GM12865 (cell line): ENCODE measurements at regions not wholly inside any gene's neighbourhood (a gene's known extent, or its start where the extent isn't known, plus 50 kb on each side); places are given as distances from the start of the nearest gene placed in this dataset.

ENCODE experiments used
- DNase-seq: peaks from one replicate; pipeline ENCODE4 v3.0.0; 2010; ENCODE audit warnings: low read depth
- H3K4me3 ChIP-seq: 2 replicates; pipeline ENCODE4 v1.5.1; 2011; ENCODE audit warnings: mild to moderate bottlenecking, low read depth, low read length, control low read depth
- TF ChIP-seq, protein P1 (sequence below): IDR thresholded peaks from 2 replicates; pipeline ENCODE4 v1.5.1; 2011; ENCODE audit warnings: low read length, control low read depth, low read depth, inconsistent platforms; ENCODE audit not compliant: insufficient read depth; ENCODE audit errors: missing control alignments

DNA sequence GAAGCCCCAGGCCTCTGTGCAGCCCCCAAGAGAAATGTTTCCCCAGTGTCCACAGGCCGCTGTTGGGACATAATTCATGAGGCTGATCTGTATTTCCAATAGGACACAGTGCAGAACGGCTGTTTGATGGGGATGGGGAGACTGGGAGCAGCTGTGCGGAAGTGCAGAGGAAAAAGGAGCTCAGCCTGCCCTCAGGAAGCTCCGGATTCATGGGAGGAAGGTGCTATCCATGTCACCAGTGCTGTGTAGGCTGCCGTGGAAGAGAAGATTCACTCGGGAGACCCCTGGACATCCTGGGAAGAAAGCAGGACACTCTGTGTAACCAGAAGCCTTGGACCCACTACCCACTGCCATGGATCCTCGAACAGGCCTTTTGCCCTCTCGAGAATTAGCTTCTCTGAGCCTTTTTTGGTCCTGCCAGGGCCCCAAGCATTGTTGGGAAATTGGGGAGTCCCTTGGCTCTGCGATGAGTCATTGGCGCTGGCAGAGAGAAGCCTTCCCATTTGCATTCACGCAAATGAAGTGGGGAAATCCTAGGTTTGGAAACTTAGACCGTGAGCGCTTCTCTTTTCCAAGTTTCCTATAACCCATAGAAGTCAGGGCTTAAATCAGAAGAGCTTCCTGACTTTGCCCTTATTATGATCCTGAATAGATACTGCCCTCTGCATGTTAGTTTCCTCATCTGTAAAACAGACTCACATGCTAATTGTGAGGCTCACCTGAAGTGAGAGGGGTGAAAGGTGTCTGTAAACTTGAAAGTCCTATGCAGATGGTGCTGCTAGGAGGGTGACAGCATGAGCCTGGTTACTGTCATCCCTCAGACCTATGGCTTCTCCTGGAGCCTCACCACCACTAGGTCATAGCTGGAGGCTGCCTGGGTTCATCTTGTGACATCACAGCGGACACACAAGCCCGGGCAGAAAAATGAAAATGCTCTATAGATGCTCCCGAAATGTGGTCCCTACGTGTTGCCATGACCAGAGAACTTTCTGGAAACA, 229.2 kb upstream of the B3GAT1 start:
- TF ChIP-seq, protein P1, sequence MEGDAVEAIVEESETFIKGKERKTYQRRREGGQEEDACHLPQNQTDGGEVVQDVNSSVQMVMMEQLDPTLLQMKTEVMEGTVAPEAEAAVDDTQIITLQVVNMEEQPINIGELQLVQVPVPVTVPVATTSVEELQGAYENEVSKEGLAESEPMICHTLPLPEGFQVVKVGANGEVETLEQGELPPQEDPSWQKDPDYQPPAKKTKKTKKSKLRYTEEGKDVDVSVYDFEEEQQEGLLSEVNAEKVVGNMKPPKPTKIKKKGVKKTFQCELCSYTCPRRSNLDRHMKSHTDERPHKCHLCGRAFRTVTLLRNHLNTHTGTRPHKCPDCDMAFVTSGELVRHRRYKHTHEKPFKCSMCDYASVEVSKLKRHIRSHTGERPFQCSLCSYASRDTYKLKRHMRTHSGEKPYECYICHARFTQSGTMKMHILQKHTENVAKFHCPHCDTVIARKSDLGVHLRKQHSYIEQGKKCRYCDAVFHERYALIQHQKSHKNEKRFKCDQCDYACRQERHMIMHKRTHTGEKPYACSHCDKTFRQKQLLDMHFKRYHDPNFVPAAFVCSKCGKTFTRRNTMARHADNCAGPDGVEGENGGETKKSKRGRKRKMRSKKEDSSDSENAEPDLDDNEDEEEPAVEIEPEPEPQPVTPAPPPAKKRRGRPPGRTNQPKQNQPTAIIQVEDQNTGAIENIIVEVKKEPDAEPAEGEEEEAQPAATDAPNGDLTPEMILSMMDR, result no peak
- H3K4me3 ChIP-seq, result no peak overlapping the region
- no peak for DNase-seq

DNA sequence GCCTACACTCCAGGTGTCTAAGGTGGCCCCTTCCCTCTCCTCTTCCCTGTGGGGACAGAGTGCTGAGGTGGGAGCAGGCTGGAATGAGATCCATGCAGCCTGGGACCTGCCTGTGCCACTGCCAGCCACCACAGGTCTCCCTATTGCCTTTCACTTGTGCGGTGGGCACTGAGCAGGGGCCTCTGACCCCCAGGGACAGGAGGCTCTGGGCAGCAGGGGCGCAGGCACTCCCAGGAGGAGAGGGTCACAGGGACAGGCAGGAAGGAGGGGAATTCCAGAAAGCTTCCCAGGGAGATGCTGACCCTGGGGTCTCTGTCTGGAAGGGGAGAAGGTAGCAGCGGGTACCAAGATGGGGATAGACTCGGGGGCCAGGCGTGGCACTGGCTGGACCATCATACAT, 228.5 kb upstream of the B3GAT1 start:
- no peak for DNase-seq
- H3K4me3 ChIP-seq, result no peak overlapping the region
- TF ChIP-seq, protein P1, result no peak

DNA sequence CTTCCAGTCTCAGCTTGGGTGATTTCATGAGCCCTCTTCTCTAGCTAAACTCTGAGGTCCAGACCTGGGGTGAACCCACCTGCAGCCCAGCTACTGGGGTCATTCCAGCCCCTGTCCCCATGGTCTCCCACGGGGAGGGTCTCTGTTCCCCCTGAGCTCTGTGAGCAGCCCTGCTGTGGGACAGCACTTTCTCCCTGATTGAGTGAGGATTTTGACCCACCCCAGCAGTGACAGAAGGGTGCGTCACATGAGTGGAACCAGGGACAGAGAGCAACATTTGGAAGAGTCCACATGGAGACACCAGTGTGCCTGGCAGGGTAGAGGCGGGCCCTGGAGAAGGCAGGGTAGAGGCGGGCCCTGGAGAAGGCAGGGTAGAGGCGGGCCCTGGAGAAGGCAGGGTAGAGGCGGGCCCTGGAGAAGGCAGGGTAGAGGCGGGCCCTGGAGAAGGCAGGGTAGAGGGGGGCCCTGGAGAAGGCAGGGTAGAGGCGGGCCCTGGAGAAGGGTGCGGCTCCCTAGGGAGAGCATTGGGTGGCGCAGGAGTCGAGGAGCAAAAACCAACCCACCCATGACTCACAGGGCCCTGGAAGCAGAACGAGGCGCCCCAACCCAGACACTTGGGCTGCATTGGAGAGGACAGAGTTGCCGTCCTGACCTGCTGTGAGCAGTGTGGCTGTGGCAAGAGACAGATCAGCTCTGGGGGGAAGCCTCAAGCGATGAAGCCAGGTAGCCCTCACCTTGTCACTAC, 227.7 kb upstream of the B3GAT1 start:
- no peak overlapping the region for H3K4me3 ChIP-seq
- no peak for DNase-seq
- TF ChIP-seq, protein P1, result no peak

DNA sequence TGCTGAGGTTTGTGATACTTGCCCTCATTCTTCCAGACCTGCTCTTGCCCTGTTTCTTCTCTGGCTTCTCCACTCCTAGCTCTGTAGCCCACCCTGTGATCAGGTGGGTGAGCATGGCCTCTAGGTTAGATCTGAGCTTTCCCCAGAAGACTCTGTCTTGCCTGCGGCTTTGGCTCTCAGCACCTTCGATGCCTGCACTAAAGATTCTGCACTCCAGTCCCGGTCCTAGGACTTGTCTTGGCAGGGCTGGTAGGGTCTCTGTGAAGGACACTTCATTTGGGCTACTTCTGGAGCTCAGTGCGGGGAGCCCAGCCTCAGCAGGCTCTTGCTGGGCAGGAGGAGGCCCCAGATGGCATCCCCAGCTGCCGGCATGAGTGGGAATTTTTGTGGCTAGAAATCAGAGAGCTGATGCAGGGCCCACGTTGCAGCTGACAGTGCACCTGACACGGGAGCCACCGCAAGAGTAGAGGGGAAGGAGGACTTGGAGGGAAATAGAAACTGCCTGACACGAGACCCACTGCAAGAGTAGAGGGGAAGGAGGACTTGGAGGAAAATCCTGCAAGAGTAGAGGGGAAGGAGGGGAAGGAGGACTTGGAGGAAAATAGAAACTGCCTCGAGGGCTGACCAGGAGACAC, 226.9 kb upstream of the B3GAT1 start:
- DNase-seq, result no peak
- H3K4me3 ChIP-seq, result no peak overlapping the region
- TF ChIP-seq, protein P1, result no peak

DNA sequence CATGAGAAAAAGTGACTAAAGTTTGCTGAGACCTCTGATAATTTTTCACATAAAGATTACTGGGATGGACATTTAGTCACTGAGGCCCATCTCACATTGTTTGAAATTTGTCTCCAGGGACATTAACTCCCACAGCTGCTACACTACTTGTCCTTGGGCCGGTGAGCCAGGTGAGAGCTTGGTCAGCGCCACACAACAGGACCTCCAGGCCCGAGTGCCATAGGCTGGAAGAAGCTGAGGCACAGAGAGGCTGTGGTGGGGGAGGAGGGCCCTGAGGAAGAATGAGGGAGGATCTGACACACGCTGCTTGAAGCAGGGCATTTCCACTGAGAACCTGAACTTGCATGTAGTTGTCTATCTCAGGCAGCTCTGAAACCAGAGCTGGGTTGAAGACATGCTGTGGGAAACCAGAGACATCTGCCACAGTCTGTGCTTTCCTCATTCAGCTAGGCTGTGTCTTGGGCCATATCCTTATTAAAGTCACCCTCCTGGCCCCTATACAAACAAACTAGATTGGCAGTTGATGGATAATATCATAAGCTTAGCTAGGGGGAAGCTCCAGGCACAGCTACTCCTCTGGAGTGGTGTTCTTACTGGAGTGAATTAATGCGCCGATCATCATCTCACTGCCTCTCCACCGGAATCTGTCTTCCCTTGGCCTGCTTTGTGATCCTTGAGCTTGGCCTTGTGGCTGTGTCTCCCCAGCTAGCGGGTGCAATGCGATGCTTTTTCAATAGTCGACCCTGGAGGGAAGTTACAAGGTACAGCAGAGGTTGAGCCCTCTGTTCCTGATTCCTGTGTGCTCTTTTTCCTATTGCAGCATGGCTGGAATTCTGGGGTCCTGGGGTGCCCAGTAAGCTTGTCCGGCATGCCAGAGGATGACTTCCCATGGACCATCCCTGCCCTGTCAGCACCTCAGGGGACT, 225.3 kb upstream of the B3GAT1 start:
- H3K4me3 ChIP-seq, result no peak overlapping the region
- TF ChIP-seq, protein P1, result no peak
- peak; percentile 16 for DNase-seq

DNA sequence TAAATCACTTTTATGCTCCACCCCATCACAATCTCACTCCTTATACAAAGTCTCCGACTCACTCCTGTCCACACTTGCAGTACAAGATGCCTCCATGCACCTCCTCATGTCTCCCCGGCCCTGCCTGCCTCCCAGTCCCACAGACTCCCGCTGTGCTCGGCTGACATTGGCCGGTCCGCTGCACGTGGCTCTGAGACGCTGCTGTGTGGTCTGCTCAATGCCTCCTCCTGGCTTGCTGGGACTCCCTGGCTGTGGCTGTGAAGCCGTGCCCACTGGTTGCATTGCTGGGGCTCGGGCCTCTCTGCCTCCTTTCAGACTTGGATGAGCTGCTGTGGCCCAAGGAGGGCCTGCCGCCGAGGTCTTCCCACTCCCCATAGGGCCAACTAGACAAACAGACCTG, 224.0 kb upstream of the B3GAT1 start:
- TF ChIP-seq, protein P1, result no peak
- no peak for DNase-seq
- H3K4me3 ChIP-seq, result no peak overlapping the region
